Right lobe of liver (tissue), 6 donors: ENCODE measurements at regions not wholly inside any gene's neighbourhood (a gene's known extent, or its start where the extent isn't known, plus 50 kb on each side); places are given as distances from the start of the nearest gene placed in this dataset.

Experiments used
- ATAC-seq, 4 donors: fragments of 200-7000 bp; cut with Tn5 transposase; one replicate each; pipeline ENCODE4 v1.9.1; 2020; ENCODE audit warnings: mild to moderate bottlenecking in 4 of 4, moderate library complexity in 4 of 4
- DNase-seq, 3 donors: peaks; one replicate each; pipeline ENCODE4 v3.0.0-alpha.2; 2020
- H3K27ac ChIP-seq, 3 donors: fragments of 200-600 bp; one replicate each; pipeline ENCODE4 v1.8.0; 2022
- H3K27me3 ChIP-seq, 2 donors: fragments of 200-600 bp; one replicate each; pipeline ENCODE4 v1.8.0; 2022
- H3K36me3 ChIP-seq, 4 donors: fragments of 200-600 bp; sonication (generic) in 1 of 4; one replicate each; pipeline versions ENCODE4 v1.5.1 to v1.8.0; 2017 to 2022; ENCODE audit warnings: control low read depth in 1 of 4
- H3K4me1 ChIP-seq, 4 donors: fragments of 200-600 bp; sonication (generic) in 1 of 4; one replicate each; pipeline versions ENCODE4 v1.5.1 to v1.8.0; 2017 to 2022; ENCODE audit warnings: control low read depth in 1 of 4
- H3K4me3 ChIP-seq, 3 donors: fragments of 200-600 bp; one replicate each; pipeline ENCODE4 v1.8.0; 2022
- H3K9me3 ChIP-seq, 4 donors: fragments of 200-600 bp; sonication (generic) in 1 of 4; one replicate each; pipeline versions ENCODE4 v1.5.1 to v1.8.0; 2017 to 2022; ENCODE audit warnings: control low read depth in 1 of 4
- CTCF ChIP-seq, 4 donors: fragments of 200-600 bp in 3 of 4; fragments of 450-650 bp in 1 of 4; IDR thresholded peaks; one replicate each; pipeline versions ENCODE4 v1.5.1 to v1.8.0; 2016 to 2022; ENCODE audit warnings: antibody characterized with exemption in 4 of 4, mild to moderate bottlenecking in 2 of 4
- POLR2A ChIP-seq: fragments of 450-650 bp; IDR thresholded peaks from one replicate; pipeline ENCODE4 v1.6.1; 2017; ENCODE audit warnings: antibody characterized with exemption, mild to moderate bottlenecking
- WGBS: methylation state at CpG from one replicate; pipeline ENCODE4 v1.1.6; 2018; ENCODE audit warnings: low coverage, low lambda C conversion rate; ENCODE audit not compliant: insufficient coverage; ENCODE audit errors: missing lambda C conversion rate; 5-methylcytosine and 5-hydroxymethylcytosine counted together
- intact Hi-C, 2 donors: fragments of 100-400 bp; cut with DNase I; formaldehyde crosslinking; loops; one replicate each; pipeline versions ENCODE4 v1.11.2 to v1.14.1; 2022
- donor health status: DM: no; HTN: yes; CAD: no.
- donor health status: DM: no; HTN: no; CAD: no.
- donor health status: DM: no; HTN: no; CAD: no.
- donor health status: DM: no; HTN: yes; CAD: no.
- donor health status: DM: no; HTN: yes; CAD: no.

GRCh38 chr10:21099291-21100062 is 202.4 kb upstream of the NEBL start:
- Histone ChIP-seq H3K9me3 (no peaks in the 10 kb centered on the region), H3K27ac (no peak overlapping the region), H3K4me3 (no peak overlapping the region), H3K4me1 (no peaks in the 10 kb centered on the region), H3K36me3 (no peaks in the 10 kb centered on the region), H3K27me3 (no peaks in the 10 kb centered on the region)
- intact Hi-C loops, result no loop called here
- DNase-seq (no peak), ATAC-seq (no peak)
- WGBS, result 71% methylated on average over 5 of the region's 6 CpGs
- TF ChIP-seq POLR2A (no peak), CTCF (IDR thresholded peaks at IDR 0.05) (no peak)

- DNase-seq (no peak), ATAC-seq (no peak)
- Histone ChIP-seq H3K27ac (no peak overlapping the region), H3K9me3 (no peaks in the 10 kb centered on the region), H3K4me3 (no peak overlapping the region), H3K4me1 (no peaks in the 10 kb centered on the region), H3K36me3 (no peaks in the 10 kb centered on the region), H3K27me3 (no peaks in the 10 kb centered on the region)
- intact Hi-C loops, result no loop called here
- 89% methylated on average over 5 of the region's 5 CpGs for WGBS
- TF ChIP-seq POLR2A, result no peak
- TF ChIP-seq CTCF (IDR thresholded peaks at IDR 0.05), result no peak
Observed at GRCh38 chr10:21097926-21098355, 200.8 kb upstream of the NEBL start.

- no peak for TF ChIP-seq CTCF (IDR thresholded peaks at IDR 0.05)
- TF ChIP-seq POLR2A, result no peak
Observed at GRCh38 chr10:21095494-21096055, 198.5 kb upstream of the NEBL start.

GRCh38 chr10:21095073-21095472 is 198.0 kb upstream of the NEBL start:
- DNase-seq (no peak), ATAC-seq (no peak)
- H3K4me1 ChIP-seq, result no peaks in the 10 kb centered on the region
- H3K4me3 ChIP-seq, result no peak overlapping the region
- no peaks in the 10 kb centered on the region for H3K36me3 ChIP-seq
- no peaks in the 10 kb centered on the region for H3K9me3 ChIP-seq
- 82% methylated on average over 3 of the region's 3 CpGs for WGBS
- TF ChIP-seq CTCF (IDR thresholded peaks at IDR 0.05) (no peak), POLR2A (no peak)
- H3K27me3 ChIP-seq, result no peaks in the 10 kb centered on the region
- intact Hi-C loops, result no loop called here
- H3K27ac ChIP-seq, result no peak overlapping the region

More at GRCh38 chr10:21095494-21096055, 198.5 kb upstream of the NEBL start:
- ATAC-seq (no peak), DNase-seq (no peak)
- intact Hi-C loops, result no loop called here
- no peak overlapping the region for H3K4me3 ChIP-seq
- H3K4me1 ChIP-seq, result no peaks in the 10 kb centered on the region
- H3K36me3 ChIP-seq, result no peaks in the 10 kb centered on the region
- no peak overlapping the region for H3K27ac ChIP-seq
- H3K27me3 ChIP-seq, result no peaks in the 10 kb centered on the region
- no peaks in the 10 kb centered on the region for H3K9me3 ChIP-seq
- 88% methylated on average over 3 of the region's 3 CpGs for WGBS
